K562 (cell line): ENCODE measurements at regions not wholly inside any gene's neighbourhood (a gene's known extent, or its start where the extent isn't known, plus 50 kb on each side); places are given as distances from the start of the nearest gene placed in this dataset.

Experiments
- ATAC-seq: fragments of 200-7000 bp; cut with Tn5 transposase; 3 replicates; pipeline ENCODE4 v1.9.1; 2020; ENCODE audit warnings: moderate library complexity
- BruUV-seq: library from RNA; stranded (reverse); fragments of 400-500 nt; replicated peaks from 2 replicates; lab custom pipeline; 2021; lab: Mats Ljungman, UMichigan
- CTCF ChIA-PET: fragments of 300-600 bp; formaldehyde crosslinking; extraction: SDS; loops from one replicate; lab custom pipeline; 2021; ENCODE audit warnings: low intra/inter-chr PET ratio; lab: Yijun Ruan, JAX
- POLR2A ChIA-PET: fragments of 300-600, 350-650 bp; sonication (Branson Sonifier 250); formaldehyde crosslinking; extraction: SDS; loops from one replicate; lab custom pipeline; 2021; ENCODE audit warnings: antibody characterized with exemption, inconsistent platforms; lab: Yijun Ruan, JAX
- DNase-seq, 4 experiments: peaks; one replicate each; pipeline versions ENCODE4 v3.0.0 to v3.0.0-alpha.2; 2011 to 2018; ENCODE audit warnings: low spot score in 3 of 4, mixed read lengths in 3 of 4; ENCODE audit errors: extremely low read depth in 1 of 4
- FAIRE-seq: peaks from 2 replicates; lab custom pipeline; 2011; peaks lifted over from hg19 to GRCh38; lab: Jason Lieb, UNC
- H2AFZ ChIP-seq: 2 replicates; pipeline ENCODE4 v1.6.0; 2011; ENCODE audit warnings: low read depth, low read length, control low read depth, inconsistent platforms
- H3K27ac ChIP-seq: fragments of 200-600 bp; 3 replicates; pipeline ENCODE4 v1.8.0; 2011; ENCODE audit warnings: low read depth, mild to moderate bottlenecking, control low read depth, inconsistent platforms, low read length, moderate library complexity, mixed read lengths; ENCODE audit errors: extremely low read depth
- H3K27me3 ChIP-seq, 2 experiments: fragments of 300-600 bp in 1 of 2; 2 replicates in 1 of 2; 3 replicates in 1 of 2; pipeline versions ENCODE4 v1.6.0 to v1.8.0; 2011; ENCODE audit warnings: inconsistent platforms in 2 of 2, low read length in 2 of 2, mild to moderate bottlenecking in 1 of 2, mixed read lengths in 1 of 2, moderate library complexity in 1 of 2; ENCODE audit not compliant: control insufficient read depth in 2 of 2, insufficient read depth in 2 of 2
- H3K36me3 ChIP-seq: fragments of 300-600 bp; 3 replicates; pipeline ENCODE4 v1.8.0; 2011; ENCODE audit warnings: mild to moderate bottlenecking, low read length, inconsistent platforms; ENCODE audit not compliant: control insufficient read depth, insufficient read depth
- H3K4me1 ChIP-seq, 2 experiments: fragments of 200-600 bp in 1 of 2; replicated peaks in 1 of 2; 2 replicates in 1 of 2; 3 replicates in 1 of 2; pipeline versions ENCODE4 v1.5.1 to v1.8.0; 2011; ENCODE audit warnings: inconsistent platforms in 2 of 2, low read length in 2 of 2, mild to moderate bottlenecking in 1 of 2, mixed read lengths in 1 of 2, moderate library complexity in 1 of 2; ENCODE audit not compliant: control insufficient read depth in 2 of 2, insufficient read depth in 2 of 2
- H3K4me2 ChIP-seq: 2 replicates; pipeline ENCODE4 v1.6.1; 2011; ENCODE audit warnings: low read length, control low read depth, inconsistent platforms, mixed read lengths; ENCODE audit not compliant: insufficient read depth
- H3K4me3 ChIP-seq: fragments of 200-600 bp; sonication (generic), shearing (Covaris generic); 2 replicates; pipeline ENCODE4 v1.5.1; 2016; ENCODE audit warnings: control low read depth, inconsistent platforms
- H3K79me2 ChIP-seq: fragments of 200-600 bp; 3 replicates; pipeline ENCODE4 v1.8.0; 2011; ENCODE audit warnings: low read length, inconsistent platforms; ENCODE audit not compliant: control insufficient read depth, insufficient read depth
- H3K9ac ChIP-seq, 2 experiments: 2 replicates each; pipeline versions ENCODE4 v1.6.0 to v1.6.1; 2011; ENCODE audit warnings: low read depth in 2 of 2, low read length in 2 of 2, control low read depth in 1 of 2, inconsistent platforms in 1 of 2, mild to moderate bottlenecking in 1 of 2, mixed read lengths in 1 of 2; ENCODE audit not compliant: insufficient read depth in 1 of 2
- H3K9me1 ChIP-seq: one replicate; pipeline ENCODE4 v1.6.0; 2011; ENCODE audit warnings: inconsistent platforms, mild to moderate bottlenecking, low read length, moderate library complexity; ENCODE audit not compliant: control insufficient read depth, insufficient read depth
- H3K9me3 ChIP-seq: replicated peaks from 2 replicates; pipeline ENCODE4 v1.5.1; 2011; ENCODE audit warnings: low read depth, low read length, inconsistent platforms; ENCODE audit not compliant: control insufficient read depth, insufficient read depth
- H4K20me1 ChIP-seq: replicated peaks from 2 replicates; pipeline ENCODE4 v1.6.1; 2011; ENCODE audit warnings: low read length, inconsistent platforms, mixed read lengths; ENCODE audit not compliant: control insufficient read depth, insufficient read depth
- ARID2 ChIP-seq: fragments of 450-650 bp; IDR thresholded peaks from 2 replicates; pipeline ENCODE4 v1.6.1; 2017; ENCODE audit warnings: antibody characterized with exemption, mild to moderate bottlenecking
- CREBBP ChIP-seq: IDR thresholded peaks from one replicate; pipeline ENCODE4 v1.6.1; 2012; ENCODE audit warnings: low read depth, mild to moderate bottlenecking, control low read depth, inconsistent platforms, low read length
- FOXK1 ChIP-seq: sonication (generic); formaldehyde crosslinking; IDR thresholded peaks from 2 replicates; pipeline ENCODE4 v1.8.0; 2022; ENCODE audit warnings: missing genetic modification reagents, mild to moderate bottlenecking, borderline replicate concordance
- NR2C2 ChIP-seq, 2 experiments: fragments of 200-800 bp in 1 of 2; sonication (Bioruptor generic) in 1 of 2; sonication (generic) in 1 of 2; formaldehyde crosslinking in 1 of 2; IDR thresholded peaks; 2 replicates each; pipeline versions ENCODE4 v1.6.1 to v1.8.0; 2016 to 2022; ENCODE audit warnings: mild to moderate bottlenecking in 1 of 2, missing compliant biosample characterization in 1 of 2, missing genetic modification characterization in 1 of 2, missing genetic modification reagents in 1 of 2
- SETDB1 ChIP-seq: IDR thresholded peaks from one replicate; pipeline ENCODE4 v1.6.1; 2012; ENCODE audit warnings: low read length, control low read depth, inconsistent platforms
- TCF3 ChIP-seq: sonication (generic); formaldehyde crosslinking; IDR thresholded peaks from 2 replicates; pipeline ENCODE4 v1.4.0; 2020; ENCODE audit warnings: mild to moderate bottlenecking, missing genetic modification reagents
- THRA ChIP-seq: fragments of 450-650 bp; IDR thresholded peaks from 2 replicates; pipeline ENCODE4 v1.6.1; 2017; ENCODE audit warnings: mild to moderate bottlenecking, moderate library complexity
- USF2 ChIP-seq: sonication (generic); formaldehyde crosslinking; IDR thresholded peaks from 2 replicates; pipeline ENCODE4 v1.5.0; 2020; ENCODE audit warnings: missing genetic modification reagents
- WGBS: fragments of 100-300 bp; shearing (Covaris generic); methylation state at CpG from one replicate; pipeline ENCODE4 v1.1.6; 2016; ENCODE audit warnings: low coverage, mixed read lengths; ENCODE audit not compliant: insufficient coverage; ENCODE audit errors: missing lambda C conversion rate; 5-methylcytosine and 5-hydroxymethylcytosine counted together
- in situ Hi-C: fragments of 300-500 bp; cut with MboI; formaldehyde crosslinking; loops from 4 replicates; pipeline ENCODE4 v1.15.0; 2018; ENCODE audit warnings: inconsistent platforms, mixed read lengths
- intact Hi-C: fragments of 100-400 bp; cut with micrococcal nuclease; formaldehyde crosslinking; loops from 2 replicates; pipeline ENCODE4 v1.14.2; 2022

GRCh38 chr5:108660291-108660690, 87.4 kb upstream of the FER start:
- in situ Hi-C loops = no loop called here
- no peak for DNase-seq
- TF ChIP-seq ARID2 = no peak
- TF ChIP-seq USF2 (CRISPR knock-in tag) = no peak
- TF ChIP-seq NR2C2 (CRISPR knock-in tag; IDR thresholded peaks at IDR 0.05) = no peak
- TF ChIP-seq NR2C2 (tag; IDR thresholded peaks at IDR 0.05) = no peak
- TF ChIP-seq CREBBP = no peak
- TF ChIP-seq SETDB1 = no peak
- TF ChIP-seq TCF3 (CRISPR knock-in tag) = no peak
- TF ChIP-seq FOXK1 (CRISPR knock-in tag) = no peak
- TF ChIP-seq THRA = no peak
- TF ChIP-seq, all 486 proteins: peak for 0
- Histone ChIP-seq H3K27me3 (peaks cover 2 to 3% of the 10 kb centered on the region in 2 experiments; a peak in 2 of 5 replicates), H3K79me2 (no peaks in the 10 kb centered on the region), H3K4me1 (no peaks in the 10 kb centered on the region), H2AFZ (no peak overlapping the region), H3K36me3 (no peaks in the 10 kb centered on the region), H3K4me2 (no peak overlapping the region), H4K20me1 (no peaks in the 10 kb centered on the region), H3K4me3 (no peak overlapping the region), H3K9me1 (no peaks in the 10 kb centered on the region), H3K9me3 (no peaks in the 10 kb centered on the region), H3K9ac (no peak overlapping the region), H3K27ac (no peak overlapping the region)
- FAIRE-seq (no peak), ATAC-seq (no peak)
- intact Hi-C loops = no loop called here
- POLR2A ChIA-PET = no interaction called here
- CTCF ChIA-PET = no interaction called here
- WGBS = 0% methylated on average over 6 of the region's 6 CpGs
- no TSS peak for BruUV-seq
